Activated CD8-positive, alpha-beta memory T cell treated with anti-CD3 and anti-CD28 coated beads, Interleukin-2, amount 50 U/mL, for 24 hours (primary cell): ENCODE measurements at regions not wholly inside any gene's neighbourhood (a gene's known extent, or its start where the extent isn't known, plus 50 kb on each side); places are given as distances from the start of the nearest gene placed in this dataset.

Experiments
- DNase-seq: peaks from one replicate; pipeline ENCODE4 v3.0.0-alpha.2; 2020; ENCODE audit errors: extremely low read depth

- DNase-seq, result no peak
These were observed 210.9 kb downstream of the ZC3H11B start for GRCh38 chr1:219401724-219402625.

- no peak for DNase-seq
These were observed 213.5 kb downstream of the ZC3H11B start for GRCh38 chr1:219399446-219399845.

DNA sequence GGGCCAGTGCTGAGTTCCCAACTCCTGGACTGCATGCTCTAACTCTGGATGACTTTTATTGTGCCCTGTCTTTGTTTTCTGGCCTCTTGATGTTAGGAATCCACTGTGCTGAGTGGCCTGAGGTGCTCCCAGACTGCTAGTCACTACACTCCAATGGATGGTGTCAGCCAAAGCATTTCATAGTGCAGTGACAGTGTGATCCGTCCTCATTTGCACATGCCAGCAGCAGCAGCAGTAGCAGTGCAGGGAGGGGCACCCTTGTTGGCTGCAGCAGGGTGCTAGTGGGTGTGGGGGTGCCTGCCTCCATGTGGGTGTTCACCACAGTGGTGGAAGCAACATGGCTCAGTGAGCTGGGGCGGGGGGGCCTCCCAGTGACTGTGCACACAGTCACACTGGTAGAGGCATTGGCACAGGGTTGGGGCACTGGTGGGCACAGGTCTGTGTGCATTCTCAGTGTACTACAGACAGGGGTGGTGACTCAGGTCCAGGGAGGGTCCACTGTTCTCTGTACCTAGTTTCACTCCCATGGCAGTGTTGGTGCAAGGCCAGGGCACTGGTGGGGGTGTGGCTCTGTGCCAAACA, 214.0 kb downstream of the ZC3H11B start:
- DNase-seq, result no peak

DNA sequence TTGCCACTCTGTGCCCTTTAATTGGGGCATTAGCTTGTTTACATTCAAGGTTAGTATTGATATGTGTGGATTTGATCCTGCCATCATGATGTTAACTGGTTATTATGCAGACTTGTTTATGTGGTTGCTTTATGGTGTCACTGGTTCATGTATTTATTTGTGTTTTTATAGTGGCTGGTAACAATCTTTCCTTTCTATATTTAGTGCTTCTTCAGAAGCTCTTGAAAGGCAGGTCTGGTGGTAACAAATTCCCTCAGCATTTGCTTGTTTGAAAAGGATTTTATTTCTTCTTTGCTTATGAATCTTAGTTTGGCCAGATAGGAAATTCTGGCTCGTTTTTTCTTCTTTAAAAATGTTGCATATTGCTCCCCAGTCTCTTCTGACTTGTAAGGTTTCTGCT, 215.4 kb downstream of the ZC3H11B start:
- DNase-seq, result no peak

DNA sequence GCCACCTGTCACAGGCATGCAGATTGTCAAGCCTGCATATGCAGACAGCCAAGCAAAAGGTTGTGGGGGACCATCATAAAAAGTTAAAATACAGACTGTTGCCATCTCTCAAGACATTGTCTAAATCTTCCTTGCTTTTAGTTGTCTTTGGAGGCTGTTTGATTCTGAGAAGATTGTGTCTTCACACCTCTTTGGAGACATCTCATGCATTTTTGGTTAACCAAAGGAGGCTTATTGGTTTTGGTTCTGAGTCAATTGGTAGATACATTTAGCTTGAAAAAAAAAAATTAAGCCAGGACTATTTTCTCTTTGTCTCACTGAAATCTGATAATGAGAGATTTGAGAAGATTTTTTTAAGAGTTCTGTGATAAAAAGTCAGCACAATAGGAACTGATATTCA, 217.6 kb downstream of the LYPLAL1 start:
- no peak for DNase-seq

DNA sequence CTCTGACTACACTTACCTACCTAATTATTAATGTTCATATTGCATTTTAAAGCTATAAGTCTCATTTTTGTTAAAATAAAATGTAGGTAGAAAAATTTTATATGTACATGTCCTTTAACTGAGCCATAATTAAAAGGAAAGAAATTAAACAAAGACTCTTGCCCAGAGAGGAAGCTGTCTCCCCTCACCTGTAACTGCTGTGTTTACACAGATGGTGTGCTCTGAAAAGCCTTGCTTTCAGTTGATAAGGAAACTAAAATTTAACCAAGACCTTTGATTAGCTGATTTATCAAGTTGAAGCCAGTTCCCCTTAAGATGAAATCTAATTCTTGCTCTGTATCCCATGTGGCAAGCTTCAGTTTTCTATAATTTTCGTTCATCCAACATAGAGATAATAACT, 213.5 kb downstream of the LYPLAL1 start:
- DNase-seq, result no peak

DNA sequence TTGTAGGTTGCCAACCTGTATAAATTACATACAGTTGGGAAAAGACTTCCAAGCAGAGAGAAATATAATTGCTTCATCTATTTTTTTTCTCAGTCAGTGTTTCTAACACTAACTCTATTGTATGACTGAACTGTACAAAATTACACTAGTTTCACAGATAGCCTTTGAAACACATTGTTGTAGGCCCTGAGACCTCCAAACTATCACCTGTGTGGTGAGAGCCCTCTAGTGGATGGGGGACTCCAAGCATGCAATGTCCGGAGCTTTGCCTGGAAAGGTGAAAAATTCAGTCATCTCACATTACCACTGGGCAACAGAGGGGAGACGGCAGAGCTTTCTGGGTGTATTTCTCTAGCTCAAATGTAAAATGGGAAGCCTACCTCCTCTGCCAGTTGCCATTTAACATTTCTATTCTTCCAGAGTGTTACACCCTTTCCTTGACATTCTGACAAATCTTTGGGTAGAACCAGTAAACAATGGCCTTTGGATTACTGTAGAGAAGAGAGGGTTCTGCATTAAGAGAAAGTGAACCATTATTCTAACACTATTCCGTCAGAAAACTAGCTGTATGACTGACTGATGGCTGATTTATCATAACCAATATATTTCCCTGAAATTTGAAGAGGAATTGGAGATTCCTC, 212.2 kb downstream of the LYPLAL1 start:
- no peak for DNase-seq

DNA sequence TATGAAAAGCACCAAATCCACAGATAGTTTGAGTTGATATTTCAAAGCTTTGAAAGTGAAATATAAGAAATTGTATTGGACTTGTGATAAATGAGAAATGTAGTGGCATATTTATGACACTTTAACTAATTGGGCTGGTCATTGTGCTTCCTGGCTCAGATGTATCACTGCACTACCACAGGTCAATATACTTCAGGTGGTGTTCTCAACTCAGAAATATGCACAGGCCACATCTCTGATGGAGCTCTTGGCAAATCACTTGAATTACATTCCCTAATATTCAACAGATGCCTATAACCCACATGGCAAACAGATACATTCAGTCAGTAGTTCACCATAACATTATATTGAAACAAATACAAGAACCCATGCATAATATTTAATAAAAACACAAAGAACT, 209.6 kb downstream of the LYPLAL1 start:
- DNase-seq, result no peak

GRCh38 chr1:219381396-219381795, 207.7 kb downstream of the LYPLAL1 start:
- DNase-seq, result no peak

GRCh38 chr1:219380463-219380862, 206.8 kb downstream of the LYPLAL1 start:
- DNase-seq, result no peak

GRCh38 chr1:219379691-219380090, 206.0 kb downstream of the LYPLAL1 start:
- DNase-seq, result no peak

GRCh38 chr1:219374636-219375035, 201.0 kb downstream of the LYPLAL1 start:
- no peak for DNase-seq

GRCh38 chr1:219374046-219374566, 200.4 kb downstream of the LYPLAL1 start:
- DNase-seq, result no peak

- DNase-seq, result no peak
These were observed 199.9 kb downstream of the LYPLAL1 start for GRCh38 chr1:219373616-219373935.

- DNase-seq, result no peak
These were observed 199.4 kb downstream of the LYPLAL1 start for GRCh38 chr1:219372916-219373615.

- no peak for DNase-seq
These were observed 197.8 kb downstream of the LYPLAL1 start for GRCh38 chr1:219371471-219371870.

GRCh38 chr1:219367496-219367895, 193.8 kb downstream of the LYPLAL1 start:
- no peak for DNase-seq

- no peak for DNase-seq
These were observed 191.8 kb downstream of the LYPLAL1 start for GRCh38 chr1:219365451-219365850.

DNA sequence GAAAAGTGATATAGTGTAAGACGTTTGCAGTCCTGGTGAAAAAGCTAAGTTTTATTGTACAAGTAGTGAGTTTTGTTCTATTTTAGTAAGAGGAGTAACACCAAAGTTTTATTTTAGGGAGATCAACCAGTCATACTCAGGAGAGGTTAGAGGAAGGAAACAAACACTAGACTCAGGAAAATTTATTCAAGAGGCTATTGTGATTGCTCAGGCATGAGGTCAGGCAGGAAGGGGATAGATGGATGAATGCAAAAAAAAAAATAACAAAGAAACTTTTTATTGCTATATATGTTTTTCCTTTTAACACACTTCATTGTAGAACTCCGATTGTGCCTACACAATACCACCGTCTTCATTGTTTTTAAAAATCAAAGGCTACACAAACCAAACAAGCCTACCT, 189.0 kb downstream of the LYPLAL1 start:
- DNase-seq, result no peak

GRCh38 chr1:219359126-219359525, 185.4 kb downstream of the LYPLAL1 start:
- no peak for DNase-seq

DNA sequence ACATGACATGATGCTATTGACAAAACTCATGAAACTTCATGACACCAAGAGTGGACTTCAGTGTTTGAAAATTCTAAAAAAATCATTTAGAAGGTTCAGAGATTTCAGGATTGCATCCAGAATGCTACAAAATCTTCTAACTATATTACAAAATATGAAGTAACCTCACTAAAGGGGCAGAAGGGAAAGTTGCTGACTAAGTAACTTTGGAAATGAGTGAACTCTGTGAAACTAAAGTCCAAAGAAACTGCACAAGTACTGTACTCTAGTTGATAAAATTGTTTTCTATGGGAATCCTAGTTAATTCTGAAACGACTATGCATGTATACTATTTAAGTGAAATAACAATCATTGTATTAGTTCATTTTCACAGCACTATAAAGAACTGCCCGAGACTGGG, 184.4 kb downstream of the LYPLAL1 start:
- no peak for DNase-seq

DNA sequence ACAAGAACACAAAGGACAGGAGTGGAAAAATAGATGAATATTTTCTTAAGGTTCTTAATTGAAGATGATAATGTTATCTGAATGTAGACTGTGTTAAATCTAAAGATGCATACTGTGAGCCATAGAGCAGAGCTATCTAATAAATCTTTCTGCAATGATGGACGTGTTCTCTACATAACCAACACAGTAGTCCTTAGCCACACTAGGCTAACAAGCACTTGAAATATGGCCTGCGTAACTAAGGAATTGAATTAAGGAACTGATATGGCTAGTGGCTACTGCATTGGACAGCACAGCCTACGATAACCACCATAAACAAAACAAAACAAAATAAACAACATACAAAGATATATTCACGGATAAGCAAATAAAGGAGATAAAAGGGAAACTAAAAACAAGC, 181.3 kb downstream of the LYPLAL1 start:
- no peak for DNase-seq
